HG03442 (cell line): ENCODE measurements at regions not wholly inside any gene's neighbourhood (a gene's known extent, or its start where the extent isn't known, plus 50 kb on each side); places are given as distances from the start of the nearest gene placed in this dataset.
"Not testable (repeated sequence)": the region's sequence is repeated elsewhere in the genome, so short reads cannot be mapped to it uniquely, and the experiment has no call there.

Experiments used
- ATAC-seq: cut with Tn5 transposase; IDR thresholded peaks from one replicate; pipeline ENCODE4 v1.9.1; 2021; ENCODE audit warnings: mild to moderate bottlenecking, moderate library complexity; ENCODE audit not compliant: unreplicated experiment

DNA sequence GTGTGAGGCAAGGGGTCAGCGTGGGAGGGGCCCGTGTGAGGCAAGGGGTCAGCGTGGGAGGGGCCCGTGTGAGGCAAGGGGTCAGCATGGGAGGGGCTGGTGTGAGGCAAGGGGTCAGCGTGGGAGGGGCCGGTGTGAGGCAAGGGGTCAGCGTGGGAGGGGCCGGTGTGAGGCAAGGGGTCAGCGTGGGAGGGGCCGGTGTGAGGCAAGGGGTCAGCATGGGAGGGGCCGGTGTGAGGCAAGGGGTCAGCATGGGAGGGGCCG is 119.2 kb downstream of the SEPTIN14 start:
- not testable (repeated sequence) for ATAC-seq

DNA sequence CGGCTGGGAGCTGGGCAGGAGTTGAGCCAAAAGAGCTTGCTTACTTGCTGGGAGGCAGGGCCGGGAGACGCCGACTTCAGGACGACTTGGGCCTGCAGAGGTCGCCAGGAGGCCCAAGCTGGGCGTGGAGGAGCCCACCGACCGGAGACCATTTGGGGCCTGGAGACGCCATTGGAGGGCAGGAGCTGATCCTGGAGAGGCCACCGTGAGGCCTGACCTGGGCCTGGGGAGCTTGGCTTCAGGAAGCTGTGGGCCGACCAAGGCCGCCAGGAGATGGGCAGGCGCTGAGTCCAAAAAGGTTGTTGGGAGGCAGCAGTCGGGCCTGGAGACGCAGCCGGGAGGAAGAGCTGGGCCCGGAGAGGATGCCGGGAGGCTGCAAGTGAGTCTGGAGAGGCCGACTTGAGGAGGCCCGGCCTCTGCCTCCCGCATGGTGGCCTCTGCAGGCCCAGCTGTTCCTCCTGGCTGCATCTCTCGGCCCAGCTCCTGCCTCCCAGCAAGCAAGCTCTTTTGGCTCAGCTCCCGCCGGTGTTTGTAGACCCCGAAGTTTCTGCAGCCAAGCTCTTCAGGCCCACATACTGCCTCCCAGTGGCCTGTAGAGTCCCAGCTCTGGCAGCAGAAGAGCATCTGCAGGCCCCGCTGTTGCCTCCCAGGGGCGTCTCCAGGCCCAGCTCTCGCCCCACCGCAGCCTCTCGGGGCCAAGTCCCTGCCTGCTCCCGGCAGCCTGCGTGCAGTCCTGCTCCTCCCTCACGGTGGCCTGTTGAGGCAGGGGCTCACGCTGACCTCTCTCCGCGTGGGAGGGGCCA is 119.7 kb downstream of the SEPTIN14 start:
- not testable (repeated sequence) for ATAC-seq

DNA sequence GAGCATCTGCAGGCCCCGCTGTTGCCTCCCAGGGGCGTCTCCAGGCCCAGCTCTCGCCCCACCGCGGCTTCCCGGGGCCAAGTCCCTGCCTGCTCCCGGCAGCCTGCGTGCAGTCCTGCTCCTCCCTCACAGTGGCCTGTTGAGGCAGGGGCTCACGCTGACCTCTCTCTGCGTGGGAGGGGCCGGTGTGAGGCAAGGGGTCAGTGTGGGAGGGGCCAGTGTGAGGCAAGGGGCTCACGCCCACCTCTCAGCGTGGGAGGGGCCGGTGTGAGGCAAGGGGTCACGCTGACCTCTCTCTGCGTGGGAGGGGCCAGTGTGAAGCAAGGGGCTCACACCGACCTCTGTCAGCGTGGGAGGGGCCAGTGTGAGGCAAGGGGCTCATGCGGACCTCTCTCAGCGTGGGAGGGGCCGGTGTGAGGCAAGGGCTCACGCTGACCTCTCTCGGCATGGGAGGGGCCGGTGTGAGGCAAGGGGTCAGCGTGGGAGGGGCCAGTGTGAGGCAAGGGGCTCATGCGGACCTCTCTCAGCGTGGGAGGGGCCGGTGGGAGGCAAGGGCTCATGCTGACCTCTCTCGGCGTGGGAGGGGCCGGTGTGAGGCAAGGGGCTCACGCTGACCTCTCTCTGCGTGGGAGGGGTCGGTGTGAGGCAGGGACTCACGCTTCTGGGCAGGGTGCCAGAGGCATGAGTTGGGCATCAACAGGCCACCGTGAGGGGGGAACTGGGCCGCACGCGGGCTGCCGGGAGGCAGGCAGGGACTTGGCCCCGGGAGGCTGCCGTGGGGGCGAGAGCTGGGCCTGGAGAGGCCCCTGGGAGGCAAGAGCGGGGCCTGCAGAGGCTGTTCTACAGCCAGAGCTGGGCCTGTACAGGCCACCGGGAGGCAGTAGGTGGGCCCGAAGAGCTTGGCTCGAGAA is 120.6 kb downstream of the SEPTIN14 start:
- not testable (repeated sequence) for ATAC-seq

GRCh38 chr7:55740633-55741250 is 121.8 kb downstream of the SEPTIN14 start:
- not testable (repeated sequence) for ATAC-seq

GRCh38 chr7:55740053-55740452 is 122.5 kb downstream of the SEPTIN14 start:
- not testable (repeated sequence) for ATAC-seq

GRCh38 chr7:55736641-55737221 is 125.8 kb downstream of the SEPTIN14 start:
- not testable (repeated sequence) for ATAC-seq

GRCh38 chr7:55733241-55734140 is 129.1 kb downstream of the SEPTIN14 start:
- no peak for ATAC-seq

DNA sequence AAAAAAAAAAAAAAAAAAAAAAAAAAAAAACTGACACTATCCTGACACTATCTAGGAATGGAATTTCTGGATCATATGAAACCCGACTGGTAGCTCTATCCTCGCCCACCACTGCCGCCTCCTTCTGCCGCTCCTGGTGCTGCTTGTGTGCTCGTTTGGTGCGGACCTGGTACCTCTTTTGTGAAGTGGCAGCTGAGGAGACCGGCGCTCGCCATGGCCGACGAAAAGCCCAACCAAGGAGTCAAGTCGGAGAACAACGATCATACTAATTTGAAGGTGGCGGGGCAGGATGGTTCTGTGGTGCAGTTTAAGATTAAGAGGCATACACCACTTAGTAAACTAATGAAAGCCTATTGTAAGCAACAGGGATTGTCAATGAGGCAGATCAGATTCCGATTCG is 130.6 kb downstream of the SEPTIN14 start:
- no peak for ATAC-seq

DNA sequence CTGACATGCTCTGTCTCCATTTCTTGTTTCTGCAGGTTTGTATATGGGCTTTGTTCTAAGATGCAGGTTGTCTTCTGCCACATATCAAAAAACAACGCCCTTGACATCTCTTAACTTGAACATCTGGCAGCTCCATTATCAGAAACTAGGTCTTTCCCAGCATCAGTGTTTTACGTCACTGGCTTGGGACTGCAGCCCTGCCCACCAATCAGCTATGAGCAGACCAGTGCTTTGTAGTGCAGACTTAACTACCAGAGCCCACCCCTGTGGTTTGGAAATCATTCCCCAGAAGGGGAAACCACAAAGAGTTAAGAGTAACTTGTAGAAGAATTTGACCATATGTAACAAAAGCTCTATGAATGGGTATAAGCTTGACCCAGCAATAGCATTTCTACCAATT is 132.4 kb downstream of the SEPTIN14 start:
- ATAC-seq, result no peak

- ATAC-seq, result no peak
Measured at GRCh38 chr7:55723621-55723941, 139.0 kb downstream of the SEPTIN14 start.

- peak; percentile 99 for ATAC-seq
Measured at GRCh38 chr7:55722874-55723620, 139.5 kb downstream of the SEPTIN14 start.

GRCh38 chr7:55721004-55721403 is 141.5 kb downstream of the SEPTIN14 start:
- not testable (repeated sequence) for ATAC-seq

DNA sequence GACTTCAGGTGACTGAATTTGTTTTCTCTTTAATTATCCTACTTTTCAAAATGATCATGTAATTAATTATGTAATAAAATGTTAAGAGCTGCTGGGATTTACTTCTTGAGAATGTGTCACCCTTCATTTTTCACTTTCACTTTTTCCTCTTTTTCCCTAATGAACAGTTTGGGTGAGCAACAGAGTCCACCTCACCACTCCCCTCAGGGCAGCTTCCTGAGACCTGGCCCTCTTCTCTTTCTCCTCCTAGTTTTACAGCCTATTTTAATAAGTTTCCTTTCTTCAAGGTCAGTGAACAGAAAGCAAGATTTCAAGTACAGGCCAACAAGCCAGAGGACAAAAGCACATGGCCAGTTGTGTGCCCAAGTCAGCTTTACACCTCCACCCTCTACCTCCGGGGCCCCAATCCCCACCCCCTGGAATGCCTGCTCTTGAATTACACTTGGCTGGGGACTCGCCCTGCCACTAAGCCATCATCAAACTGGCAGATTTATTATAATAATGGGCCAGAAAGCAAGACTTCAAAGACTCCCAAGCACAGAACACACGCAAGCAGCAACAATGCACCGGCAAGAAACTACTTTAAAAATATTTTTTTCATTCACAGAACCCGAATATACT is 143.1 kb upstream of the VOPP1 start:
- ATAC-seq, result not testable (repeated sequence)

- not testable (repeated sequence) for ATAC-seq
Measured at GRCh38 chr7:55714370-55714769, 142.1 kb upstream of the VOPP1 start.

DNA sequence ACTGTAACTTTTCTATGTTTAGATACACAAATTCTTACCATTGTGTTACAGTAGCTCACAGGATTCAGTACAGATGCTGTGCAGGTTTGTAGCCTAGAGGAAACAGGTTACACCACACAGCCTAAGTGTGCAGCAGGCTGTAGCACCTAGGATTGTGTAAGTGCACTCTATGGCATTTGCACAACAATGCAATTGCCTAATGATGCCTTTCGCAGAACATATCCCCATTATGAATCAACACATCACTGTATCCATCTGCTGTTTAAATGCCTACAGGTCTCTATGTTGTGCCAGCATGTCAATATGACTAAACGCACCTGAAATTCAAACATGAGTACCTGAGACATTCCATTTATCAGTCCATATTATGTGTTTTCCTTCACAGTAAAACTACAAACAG is 138.0 kb upstream of the VOPP1 start:
- not testable (repeated sequence) for ATAC-seq

DNA sequence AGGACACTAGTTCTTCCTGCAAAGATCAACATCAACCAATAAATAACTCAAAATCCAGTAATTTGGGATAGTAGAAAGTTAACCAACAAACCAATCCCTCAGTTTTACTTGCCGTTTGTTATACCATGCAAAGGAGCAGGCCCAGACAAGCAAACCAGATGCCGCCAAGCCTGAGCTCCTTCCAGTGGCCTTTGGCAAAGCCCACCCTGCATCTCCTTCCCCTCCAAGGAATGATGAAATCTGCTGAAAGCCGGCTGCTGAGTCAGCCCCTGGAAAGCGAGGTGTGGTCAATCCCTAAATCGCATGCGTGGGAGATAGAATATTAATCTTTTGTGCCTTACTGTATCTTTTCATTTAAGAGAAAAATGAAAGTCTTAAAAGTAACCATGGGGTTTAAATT is 135.7 kb upstream of the VOPP1 start:
- not testable (repeated sequence) for ATAC-seq

- not testable (repeated sequence) for ATAC-seq
Measured at GRCh38 chr7:55707410-55707809, 135.1 kb upstream of the VOPP1 start.

GRCh38 chr7:55706451-55707195 is 134.3 kb upstream of the VOPP1 start:
- ATAC-seq, result not testable (repeated sequence)
